Limb (tissue), 2 donors: ENCODE measurements at regions not wholly inside any gene's neighbourhood (a gene's known extent, or its start where the extent isn't known, plus 50 kb on each side); places are given as distances from the start of the nearest gene placed in this dataset.

ENCODE experiments used
- DNase-seq, 2 donors: peaks; one replicate each; pipeline ENCODE4 v3.0.0-alpha.2; 2016; ENCODE audit errors: extremely low spot score in 2 of 2

- no peak for DNase-seq
These were observed 75.1 kb upstream of the TMEM164 start for GRCh38 chrX:109927663-109928273.

GRCh38 chrX:109928596-109929335, 74.1 kb upstream of the TMEM164 start:
- no peak for DNase-seq

GRCh38 chrX:109931677-109932076, 71.2 kb upstream of the TMEM164 start:
- no peak for DNase-seq

DNA sequence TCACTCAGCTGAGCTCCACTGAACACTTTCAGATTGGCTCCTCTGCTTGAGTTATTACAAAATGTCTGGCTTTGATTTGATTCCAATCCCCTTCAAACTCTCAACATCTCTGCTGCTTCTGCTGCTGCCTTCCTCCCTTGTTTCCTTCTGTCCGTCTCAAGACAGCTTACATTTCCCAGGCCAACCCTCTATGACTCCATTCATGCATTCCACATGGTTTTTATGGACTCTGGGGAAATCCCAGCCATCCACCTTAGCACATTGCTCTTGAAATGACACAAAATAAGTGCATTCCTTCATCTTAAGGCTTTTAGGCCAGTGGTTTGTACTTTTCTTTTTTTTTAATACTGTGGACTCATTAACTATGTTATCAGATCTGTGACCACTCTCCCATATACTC, 68.5 kb upstream of the TMEM164 start:
- DNase-seq: no peak

- DNase-seq: no peak
These were observed 68.0 kb upstream of the TMEM164 start for GRCh38 chrX:109934935-109935334.

GRCh38 chrX:109936114-109936513, 66.8 kb upstream of the TMEM164 start:
- no peak for DNase-seq

DNA sequence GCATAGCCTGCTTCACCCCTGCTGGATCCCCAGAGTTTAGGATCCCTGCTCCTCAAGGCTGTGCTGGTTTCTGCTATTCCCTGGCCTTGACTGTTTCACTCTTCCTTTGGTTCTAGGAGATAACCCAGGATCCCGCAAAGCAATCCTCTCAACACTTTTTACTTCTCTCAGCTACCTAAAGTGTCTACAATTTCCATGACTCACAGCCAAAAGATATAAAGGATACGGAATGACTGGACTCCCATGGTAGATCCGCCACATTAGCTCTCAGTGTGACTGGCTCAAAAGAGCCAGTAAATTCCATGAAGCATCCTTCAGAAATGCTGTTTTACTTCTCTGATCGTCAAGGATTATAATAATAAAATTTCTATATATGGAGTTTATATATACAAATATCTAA, 66.3 kb upstream of the TMEM164 start:
- DNase-seq: no peak

GRCh38 chrX:109939498-109939897, 63.4 kb upstream of the TMEM164 start:
- DNase-seq: no peak

DNA sequence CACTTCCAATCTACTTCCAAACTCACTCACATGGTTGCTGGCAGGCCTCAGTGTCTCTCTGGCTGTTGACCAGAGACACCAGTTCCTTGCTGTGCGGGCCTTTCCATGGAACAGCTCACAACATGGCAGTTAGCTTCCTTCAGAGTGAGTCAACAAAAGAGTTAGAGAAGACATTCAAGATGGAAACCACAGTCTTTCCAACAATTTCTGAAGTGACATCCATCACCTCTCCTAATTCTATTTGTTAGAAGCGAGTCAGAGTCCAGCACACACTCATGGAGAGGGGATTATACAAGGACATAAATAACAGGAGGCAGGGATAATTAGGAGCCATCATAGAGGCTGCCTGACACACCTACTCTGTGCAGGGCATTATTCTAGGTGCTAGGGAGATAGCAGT, 62.5 kb upstream of the TMEM164 start:
- DNase-seq: no peak

GRCh38 chrX:109943092-109943739, 59.7 kb upstream of the TMEM164 start:
- DNase-seq: no peak

DNA sequence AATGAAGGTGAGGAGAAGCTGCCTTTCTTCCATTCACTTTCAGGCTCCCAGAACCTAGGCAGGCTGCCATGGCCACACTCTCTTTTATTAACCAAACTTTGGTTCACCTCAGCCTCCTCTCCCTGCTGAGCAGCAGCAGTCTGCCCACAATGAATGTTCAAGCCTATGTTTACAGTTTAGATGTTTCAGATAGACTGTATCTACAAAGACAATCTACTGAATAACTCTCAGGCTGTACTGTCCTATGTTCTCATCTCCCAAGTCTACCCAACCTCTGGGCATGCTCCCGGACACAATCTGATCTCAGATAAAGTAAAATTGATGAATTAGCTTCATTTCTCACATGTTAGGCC, 59.2 kb upstream of the TMEM164 start:
- DNase-seq: no peak

DNA sequence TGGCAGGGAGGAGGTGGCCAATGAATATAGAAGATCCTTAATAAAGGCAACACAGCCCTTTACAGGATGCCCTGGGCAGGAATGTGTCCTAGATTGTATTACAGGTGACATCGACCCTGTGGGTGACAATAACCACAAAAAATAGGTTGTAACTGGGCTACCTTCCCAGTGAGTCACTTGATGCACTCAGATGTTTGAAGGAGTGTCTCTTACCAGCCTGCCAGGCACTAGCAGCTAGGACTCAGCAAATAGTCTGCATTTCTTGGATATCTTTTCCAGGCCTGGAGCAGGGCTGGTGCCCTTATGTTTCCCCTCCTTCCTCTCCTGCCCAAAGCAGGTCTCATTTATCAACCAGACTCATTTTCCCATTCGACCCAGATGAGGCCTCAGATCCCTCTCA, 50.9 kb upstream of the TMEM164 start:
- DNase-seq: no peak

DNA sequence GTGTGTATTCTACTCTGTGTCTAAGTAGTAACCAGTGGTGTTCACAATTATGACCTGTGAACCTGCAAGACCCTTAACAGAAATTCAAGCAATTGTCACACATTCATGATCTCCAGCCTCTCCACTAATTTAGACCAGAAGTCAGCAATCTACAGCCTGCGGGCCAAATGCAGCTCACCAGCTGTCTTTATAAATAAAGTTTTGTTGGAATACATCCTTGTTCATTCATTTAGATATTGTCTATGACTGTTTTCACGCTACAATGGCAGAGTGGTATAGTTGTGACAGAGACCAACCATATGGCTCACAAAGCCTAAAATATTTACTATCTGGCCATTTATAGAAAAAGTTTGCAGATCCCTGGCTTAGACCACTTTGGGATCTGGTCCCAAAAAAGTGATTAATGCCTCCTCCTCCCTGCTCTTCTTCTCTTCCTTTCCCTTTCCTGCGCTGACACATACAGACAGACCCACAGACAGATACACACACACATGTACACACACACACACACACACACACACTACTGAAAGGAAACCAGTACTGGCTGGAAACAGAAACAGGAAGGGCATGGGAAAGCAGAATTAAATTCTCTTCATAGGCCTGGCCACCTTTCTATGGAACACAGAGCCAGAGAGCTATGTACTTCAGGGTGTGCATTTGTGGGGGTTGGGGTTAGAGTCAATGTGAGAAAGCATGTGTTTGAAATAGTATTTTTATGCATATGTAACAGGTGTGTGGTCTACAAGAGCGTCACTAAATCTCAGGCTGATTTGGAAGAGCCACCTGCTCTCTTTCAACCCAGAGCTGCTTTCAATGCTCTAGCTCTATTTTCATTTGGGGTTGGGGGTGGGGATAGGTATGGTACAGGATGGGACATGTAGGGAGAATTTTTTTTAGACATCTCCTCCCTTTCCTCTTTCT, 49.7 kb upstream of the TMEM164 start:
- no peak for DNase-seq
